ENCODE measurements at regions not wholly inside any gene's neighbourhood (a gene's known extent, or its start where the extent isn't known, plus 50 kb on each side); places are given as distances from the start of the nearest gene placed in this dataset.

GRCh38 chr5:163369776-163370385 lies 67.5 kb upstream of the CCNG1 start:
- no peak for DNase-seq

GRCh38 chr5:163373436-163374084 lies 63.8 kb upstream of the CCNG1 start:
- no peak for DNase-seq

- no peak for DNase-seq
Observed at GRCh38 chr5:163377982-163378381, 59.4 kb upstream of the CCNG1 start.

GRCh38 chr5:163379298-163380155 lies 57.9 kb upstream of the CCNG1 start:
- no peak for DNase-seq

GRCh38 chr5:163381832-163382231 lies 55.6 kb upstream of the CCNG1 start:
- DNase-seq, result no peak

GRCh38 chr5:163383754-163384153 lies 53.6 kb upstream of the CCNG1 start:
- no peak for DNase-seq

GRCh38 chr5:163384669-163385068 lies 52.7 kb upstream of the CCNG1 start:
- no peak for DNase-seq

GRCh38 chr5:163385271-163385670 lies 52.1 kb upstream of the CCNG1 start:
- DNase-seq, result no peak

- DNase-seq, result no peak
Observed at GRCh38 chr5:163385824-163386223, 51.6 kb upstream of the CCNG1 start.

GRCh38 chr5:163386352-163386751 lies 51.0 kb upstream of the CCNG1 start:
- DNase-seq, result no peak

GRCh38 chr5:163387589-163388343 lies 49.6 kb upstream of the CCNG1 start:
- no peak for DNase-seq
